Liver (tissue), 8 donors: ENCODE measurements at regions not wholly inside any gene's neighbourhood (a gene's known extent, or its start where the extent isn't known, plus 50 kb on each side); places are given as distances from the start of the nearest gene placed in this dataset.

Experiments used
- DNase-seq: peaks from one replicate; pipeline ENCODE4 v3.0.0-alpha.2; 2017; ENCODE audit warnings: low spot score
- H3K27ac ChIP-seq, 2 donors: one replicate each; pipeline ENCODE4 v1.7.0; 2013; ENCODE audit warnings: inconsistent platforms in 2 of 2, low read length in 2 of 2, control low read depth in 1 of 2, low read depth in 1 of 2, mild to moderate bottlenecking in 1 of 2
- H3K27me3 ChIP-seq, 4 donors: one replicate each; pipeline versions ENCODE4 v1.6.1 to v1.7.0; 2013; ENCODE audit warnings: low read length in 3 of 4, inconsistent platforms in 1 of 4, mild to moderate bottlenecking in 1 of 4, moderate library complexity in 1 of 4; ENCODE audit not compliant: control insufficient read depth in 4 of 4, insufficient read depth in 4 of 4
- H3K36me3 ChIP-seq, 4 donors: one replicate each; pipeline versions ENCODE4 v1.6.1 to v1.7.0; 2013; ENCODE audit warnings: low read length in 3 of 4, mild to moderate bottlenecking in 3 of 4, low read depth in 1 of 4, moderate library complexity in 1 of 4; ENCODE audit not compliant: control insufficient read depth in 4 of 4, insufficient read depth in 3 of 4
- H3K4me1 ChIP-seq, 4 donors: one replicate each; pipeline versions ENCODE4 v1.6.1 to v1.7.0; 2013; ENCODE audit warnings: low read length in 3 of 4, mild to moderate bottlenecking in 3 of 4, moderate library complexity in 1 of 4; ENCODE audit not compliant: control insufficient read depth in 4 of 4, insufficient read depth in 4 of 4
- H3K4me3 ChIP-seq, 3 donors: one replicate each; pipeline versions ENCODE4 v1.6.1 to v1.7.0; 2013; ENCODE audit warnings: low read length in 3 of 3, control low read depth in 1 of 3, low read depth in 1 of 3, mild to moderate bottlenecking in 1 of 3
- H3K9ac ChIP-seq, 2 donors: one replicate each; pipeline ENCODE4 v1.7.0; 2013; ENCODE audit warnings: low read length in 2 of 2, mild to moderate bottlenecking in 2 of 2, moderate library complexity in 2 of 2, control low read depth in 1 of 2, low read depth in 1 of 2
- H3K9me3 ChIP-seq, 4 donors: one replicate each; pipeline versions ENCODE4 v1.6.1 to v1.7.0; 2013; ENCODE audit warnings: low read length in 3 of 4; ENCODE audit not compliant: control insufficient read depth in 4 of 4
- ATF3 ChIP-seq: IDR thresholded peaks from 2 replicates; pipeline ENCODE4 v1.6.1; 2016; ENCODE audit warnings: antibody characterized with exemption
- CTCF ChIP-seq: fragments of 150-350 bp; IDR thresholded peaks from 2 replicates; pipeline ENCODE4 v1.5.1; 2017; ENCODE audit warnings: improper control_type of control experiment, low read depth, low read length; ENCODE audit not compliant: missing input control
- EGR1 ChIP-seq, 2 donors: IDR thresholded peaks; 2 replicates each; pipeline ENCODE4 v1.6.1; 2016 to 2018; ENCODE audit warnings: antibody characterized with exemption in 2 of 2, low read depth in 2 of 2
- FOXA1 ChIP-seq: IDR thresholded peaks from 2 replicates; pipeline ENCODE4 v1.6.1; 2016; ENCODE audit warnings: antibody characterized with exemption
- FOXA2 ChIP-seq: IDR thresholded peaks from 2 replicates; pipeline ENCODE4 v1.6.1; 2016; ENCODE audit warnings: antibody characterized with exemption
- GABPA ChIP-seq, 2 donors: IDR thresholded peaks in 1 of 2; conservative IDR thresholded peaks in 1 of 2; 2 replicates each; pipeline ENCODE4 v1.6.1; 2016; ENCODE audit warnings: antibody characterized with exemption in 2 of 2, mild to moderate bottlenecking in 1 of 2, moderate library complexity in 1 of 2
- HNF4A ChIP-seq, 2 donors: conservative IDR thresholded peaks; 2 replicates each; pipeline ENCODE4 v1.6.1; 2016; ENCODE audit warnings: antibody characterized with exemption in 2 of 2, mild to moderate bottlenecking in 2 of 2
- HNF4G ChIP-seq: IDR thresholded peaks from 2 replicates; pipeline ENCODE4 v1.6.1; 2016; ENCODE audit warnings: antibody characterized with exemption
- JUND ChIP-seq, 2 donors: IDR thresholded peaks; 2 replicates each; pipeline ENCODE4 v1.6.1; 2016; ENCODE audit warnings: antibody characterized with exemption in 2 of 2
- MAX ChIP-seq: IDR thresholded peaks from 2 replicates; pipeline ENCODE4 v1.6.1; 2016; ENCODE audit warnings: antibody characterized with exemption
- RAD21 ChIP-seq, 2 donors: IDR thresholded peaks; 2 replicates each; pipeline ENCODE4 v1.6.1; 2016; ENCODE audit warnings: antibody characterized with exemption in 2 of 2, mild to moderate bottlenecking in 2 of 2
- REST ChIP-seq: IDR thresholded peaks from 2 replicates; pipeline ENCODE4 v1.6.1; 2016; ENCODE audit warnings: antibody characterized with exemption, mild to moderate bottlenecking
- RXRA ChIP-seq, 2 donors: IDR thresholded peaks; 2 replicates each; pipeline ENCODE4 v1.6.1; 2017 to 2018; ENCODE audit warnings: antibody characterized with exemption in 2 of 2, mild to moderate bottlenecking in 1 of 2
- SP1 ChIP-seq: IDR thresholded peaks from 2 replicates; pipeline ENCODE4 v1.6.1; 2018; ENCODE audit warnings: antibody characterized with exemption, mild to moderate bottlenecking
- TAF1 ChIP-seq: conservative IDR thresholded peaks from 2 replicates; pipeline ENCODE4 v1.6.1; 2016; ENCODE audit warnings: antibody characterized with exemption, mild to moderate bottlenecking
- YY1 ChIP-seq: IDR thresholded peaks from 2 replicates; pipeline ENCODE4 v1.6.1; 2016; ENCODE audit warnings: antibody characterized with exemption, mild to moderate bottlenecking
- ZBTB33 ChIP-seq: IDR thresholded peaks from 2 replicates; pipeline ENCODE4 v1.6.1; 2016; ENCODE audit warnings: antibody characterized with exemption
- WGBS: extraction: QIAGEN DNeasy Blood & Tissue Kit; methylation state at CpG from one replicate; pipeline ENCODE4 v1.1.7; 2013; 5-methylcytosine and 5-hydroxymethylcytosine counted together
- donor health status: healthy.
- donor health status: healthy.
- donor health status: healthy.
- donor health status: healthy.
- donor health status: healthy.

GRCh38 chr2:65739927-65740326 lies 307.5 kb upstream of the SPRED2 start:
- TF ChIP-seq ATF3 (no peak), REST (no peak), RAD21 (IDR thresholded peaks at IDR 0.05) (no peak), TAF1 (no peak), JUND (IDR thresholded peaks at IDR 0.05) (no peak), HNF4A (conservative IDR thresholded peaks at IDR 0.05) (no peak), MAX (no peak), SP1 (no peak), FOXA2 (no peak), GABPA (IDR thresholded peaks at IDR 0.05 in 1 of 2, conservative IDR thresholded peaks at IDR 0.05 in 1 of 2) (no peak), EGR1 (IDR thresholded peaks at IDR 0.05; ENCODE audit: low read depth in 2 of 2) (no peak), CTCF (no peak), RXRA (IDR thresholded peaks at IDR 0.05) (no peak), FOXA1 (no peak), ZBTB33 (no peak)
- Histone ChIP-seq H3K4me1 (peaks cover 0 to 2% (median 0%) of the 10 kb centered on the region in 4 donors), H3K27ac (no peak overlapping the region), H3K4me3 (no peak overlapping the region), H3K36me3 (no peaks in the 10 kb centered on the region), H3K27me3 (no peaks in the 10 kb centered on the region), H3K9ac (no peak overlapping the region), H3K9me3 (no peaks in the 10 kb centered on the region)
- DNase-seq: no peak
- 91% methylated on average over 1 of the region's 1 CpG for WGBS

- WGBS: 92% methylated on average over 4 of the region's 4 CpGs
- Histone ChIP-seq H3K4me1 (peaks cover 0 to 2% (median 0%) of the 10 kb centered on the region in 4 donors), H3K27ac (no peak overlapping the region), H3K4me3 (no peak overlapping the region), H3K9me3 (no peaks in the 10 kb centered on the region), H3K9ac (no peak overlapping the region), H3K36me3 (no peaks in the 10 kb centered on the region), H3K27me3 (no peaks in the 10 kb centered on the region)
- DNase-seq: no peak
- TF ChIP-seq TAF1 (no peak), RAD21 (IDR thresholded peaks at IDR 0.05) (no peak), EGR1 (IDR thresholded peaks at IDR 0.05; ENCODE audit: low read depth in 2 of 2) (no peak), HNF4A (conservative IDR thresholded peaks at IDR 0.05) (no peak), JUND (IDR thresholded peaks at IDR 0.05) (no peak), ZBTB33 (no peak), FOXA2 (no peak), REST (no peak), RXRA (IDR thresholded peaks at IDR 0.05) (no peak), ATF3 (no peak), HNF4G (no peak), YY1 (no peak), GABPA (IDR thresholded peaks at IDR 0.05 in 1 of 2, conservative IDR thresholded peaks at IDR 0.05 in 1 of 2) (no peak)
These were observed 305.1 kb upstream of the SPRED2 start for GRCh38 chr2:65737452-65738011.
